ENCODE measurements at regions not wholly inside any gene's neighbourhood (a gene's known extent, or its start where the extent isn't known, plus 50 kb on each side); places are given as distances from the start of the nearest gene placed in this dataset.

- no peak for TF ChIP-seq POLR2A (IDR thresholded peaks at IDR 0.05)
- TF ChIP-seq, protein P1, sequence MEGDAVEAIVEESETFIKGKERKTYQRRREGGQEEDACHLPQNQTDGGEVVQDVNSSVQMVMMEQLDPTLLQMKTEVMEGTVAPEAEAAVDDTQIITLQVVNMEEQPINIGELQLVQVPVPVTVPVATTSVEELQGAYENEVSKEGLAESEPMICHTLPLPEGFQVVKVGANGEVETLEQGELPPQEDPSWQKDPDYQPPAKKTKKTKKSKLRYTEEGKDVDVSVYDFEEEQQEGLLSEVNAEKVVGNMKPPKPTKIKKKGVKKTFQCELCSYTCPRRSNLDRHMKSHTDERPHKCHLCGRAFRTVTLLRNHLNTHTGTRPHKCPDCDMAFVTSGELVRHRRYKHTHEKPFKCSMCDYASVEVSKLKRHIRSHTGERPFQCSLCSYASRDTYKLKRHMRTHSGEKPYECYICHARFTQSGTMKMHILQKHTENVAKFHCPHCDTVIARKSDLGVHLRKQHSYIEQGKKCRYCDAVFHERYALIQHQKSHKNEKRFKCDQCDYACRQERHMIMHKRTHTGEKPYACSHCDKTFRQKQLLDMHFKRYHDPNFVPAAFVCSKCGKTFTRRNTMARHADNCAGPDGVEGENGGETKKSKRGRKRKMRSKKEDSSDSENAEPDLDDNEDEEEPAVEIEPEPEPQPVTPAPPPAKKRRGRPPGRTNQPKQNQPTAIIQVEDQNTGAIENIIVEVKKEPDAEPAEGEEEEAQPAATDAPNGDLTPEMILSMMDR (IDR thresholded peaks at IDR 0.05), result no peak
These were observed 175.5 kb upstream of the CASK start for GRCh38 chrX:42098900-42099299.
